BE2C (cell line): ENCODE measurements at regions not wholly inside any gene's neighbourhood (a gene's known extent, or its start where the extent isn't known, plus 50 kb on each side); places are given as distances from the start of the nearest gene placed in this dataset.

ENCODE experiments used
- DNase-seq: peaks from one replicate; pipeline ENCODE4 v3.0.0-alpha.2; 2020
- H3K27me3 ChIP-seq: fragments of 250-450 bp; sonication (Bioruptor Pico); 2 replicates; pipeline ENCODE4 v1.5.1; 2020; ENCODE audit warnings: mild to moderate bottlenecking
- H3K36me3 ChIP-seq: fragments of 250-450 bp; sonication (Bioruptor Pico); 2 replicates; pipeline ENCODE4 v1.5.1; 2020; ENCODE audit warnings: mild to moderate bottlenecking
- H3K4me1 ChIP-seq: fragments of 250-450 bp; sonication (Bioruptor Pico); 2 replicates; pipeline ENCODE4 v1.5.1; 2020
- H3K4me3 ChIP-seq: 2 replicates; pipeline ENCODE4 v1.5.1; 2011; ENCODE audit warnings: low read depth, low read length
- H3K9me3 ChIP-seq: fragments of 250-450 bp; sonication (Bioruptor Pico); 2 replicates; pipeline ENCODE4 v1.5.1; 2020
- CTCF ChIP-seq: IDR thresholded peaks from 2 replicates; pipeline ENCODE4 v1.5.1; 2012; ENCODE audit warnings: mild to moderate bottlenecking, low read depth, low read length

GRCh38 chr6:14269436-14269835 lies 151.9 kb downstream of the CD83 start:
- H3K4me1 ChIP-seq, result 0 out of 2 replicates have a peak, but pooled peaks cover 2% of the 10 kb centered on the region
- no peak for DNase-seq

GRCh38 chr6:14270142-14270893 lies 152.7 kb downstream of the CD83 start:
- DNase-seq, result no peak

More at GRCh38 chr6:14269436-14269835, 151.9 kb downstream of the CD83 start:
- Histone ChIP-seq H3K36me3 (no peaks in the 10 kb centered on the region), H3K27me3 (no peaks in the 10 kb centered on the region), H3K9me3 (no peaks in the 10 kb centered on the region), H3K4me3 (no peak overlapping the region)
- TF ChIP-seq CTCF, result no peak

GRCh38 chr6:14270925-14271788 lies 153.6 kb downstream of the CD83 start:
- H3K9me3 ChIP-seq, result no peaks in the 10 kb centered on the region
- TF ChIP-seq CTCF, result no peak
- H3K4me1 ChIP-seq, result no peaks in the 10 kb centered on the region
- no peaks in the 10 kb centered on the region for H3K27me3 ChIP-seq
- DNase-seq, result no peak
- H3K36me3 ChIP-seq, result no peaks in the 10 kb centered on the region
- no peak overlapping the region for H3K4me3 ChIP-seq

More at GRCh38 chr6:14270142-14270893, 152.7 kb downstream of the CD83 start:
- Histone ChIP-seq H3K27me3 (no peaks in the 10 kb centered on the region), H3K4me1 (0 out of 2 replicates have a peak, but pooled peaks cover 2% of the 10 kb centered on the region), H3K9me3 (no peaks in the 10 kb centered on the region), H3K36me3 (no peaks in the 10 kb centered on the region), H3K4me3 (no peak overlapping the region)
- TF ChIP-seq CTCF, result no peak

GRCh38 chr6:14271789-14272736 lies 154.5 kb downstream of the CD83 start:
- Histone ChIP-seq H3K9me3 (no peaks in the 10 kb centered on the region), H3K27me3 (no peaks in the 10 kb centered on the region), H3K4me1 (no peaks in the 10 kb centered on the region), H3K4me3 (no peak overlapping the region), H3K36me3 (no peaks in the 10 kb centered on the region)
- DNase-seq, result no peak
- no peak for TF ChIP-seq CTCF

GRCh38 chr6:14272737-14273085 lies 155.1 kb downstream of the CD83 start:
- H3K4me3 ChIP-seq, result no peak overlapping the region
- H3K9me3 ChIP-seq, result no peaks in the 10 kb centered on the region
- DNase-seq, result no peak
- no peaks in the 10 kb centered on the region for H3K27me3 ChIP-seq
- no peaks in the 10 kb centered on the region for H3K4me1 ChIP-seq
- TF ChIP-seq CTCF, result no peak
- H3K36me3 ChIP-seq, result no peaks in the 10 kb centered on the region
